ENCODE measurements at regions not wholly inside any gene's neighbourhood (a gene's known extent, or its start where the extent isn't known, plus 50 kb on each side); places are given as distances from the start of the nearest gene placed in this dataset.

- no peak for TF ChIP-seq ZNF274 (IDR thresholded peaks at IDR 0.05; ENCODE audit: low read depth, low read length)
- no peak for TF ChIP-seq YY1 (IDR thresholded peaks at IDR 0.05; ENCODE audit: insufficient read depth, insufficient read length)
- TF ChIP-seq SUZ12 (IDR thresholded peaks at IDR 0.05; ENCODE audit: extremely low read depth, insufficient read depth, insufficient read length), result no peak
Observed at GRCh38 chr12:115035535-115036107, 351.6 kb upstream of the TBX3 start.

Measured in NT2/D1 (cell line).